Chondrocyte (in vitro differentiated cells): ENCODE measurements at regions not wholly inside any gene's neighbourhood (a gene's known extent, or its start where the extent isn't known, plus 50 kb on each side); places are given as distances from the start of the nearest gene placed in this dataset.

ENCODE experiments used
- DNase-seq: peaks from one replicate; pipeline ENCODE4 v3.0.0; 2021; ENCODE audit warnings: mixed read lengths, low spot score
- H3K27ac Mint-ChIP-seq: one replicate; pipeline ENCODE4 v1.8.0; 2021; ENCODE audit warnings: mild to moderate bottlenecking, moderate library complexity, mixed read lengths; ENCODE audit not compliant: unreplicated experiment
- H3K27me3 Mint-ChIP-seq: 2 replicates; pipeline ENCODE4 v1.8.0; 2021; ENCODE audit warnings: low read depth, mixed read lengths
- H3K36me3 Mint-ChIP-seq: 2 replicates; pipeline ENCODE4 v1.8.0; 2021; ENCODE audit warnings: low read depth, mixed read lengths
- H3K4me1 Mint-ChIP-seq: 2 replicates; pipeline ENCODE4 v1.8.0; 2021; ENCODE audit warnings: low read depth, mild to moderate bottlenecking, mixed read lengths
- H3K4me3 Mint-ChIP-seq: one replicate; pipeline ENCODE4 v1.8.0; 2021; ENCODE audit warnings: mild to moderate bottlenecking, moderate library complexity, mixed read lengths; ENCODE audit not compliant: unreplicated experiment
- H3K9me3 Mint-ChIP-seq: 2 replicates; pipeline ENCODE4 v1.8.0; 2021; ENCODE audit warnings: low read depth, mixed read lengths
- TF ChIP-seq, protein P1 (sequence below): fragments of 200-600 bp; sonication (generic); IDR thresholded peaks from 2 replicates; pipeline ENCODE4 v1.5.0; 2021; ENCODE audit warnings: antibody characterized with exemption, mild to moderate bottlenecking, moderate library complexity

- peaks cover 44% of the 10 kb centered on the region for H3K4me1 Mint-ChIP-seq
- peaks cover 2% of the 10 kb centered on the region for H3K9me3 Mint-ChIP-seq
- no peaks in the 10 kb centered on the region for H3K27me3 Mint-ChIP-seq
- H3K36me3 Mint-ChIP-seq = no peaks in the 10 kb centered on the region
- H3K4me3 Mint-ChIP-seq = no peak overlapping the region
- DNase-seq = no peak
- H3K27ac Mint-ChIP-seq = no peak overlapping the region
- TF ChIP-seq, protein P1, sequence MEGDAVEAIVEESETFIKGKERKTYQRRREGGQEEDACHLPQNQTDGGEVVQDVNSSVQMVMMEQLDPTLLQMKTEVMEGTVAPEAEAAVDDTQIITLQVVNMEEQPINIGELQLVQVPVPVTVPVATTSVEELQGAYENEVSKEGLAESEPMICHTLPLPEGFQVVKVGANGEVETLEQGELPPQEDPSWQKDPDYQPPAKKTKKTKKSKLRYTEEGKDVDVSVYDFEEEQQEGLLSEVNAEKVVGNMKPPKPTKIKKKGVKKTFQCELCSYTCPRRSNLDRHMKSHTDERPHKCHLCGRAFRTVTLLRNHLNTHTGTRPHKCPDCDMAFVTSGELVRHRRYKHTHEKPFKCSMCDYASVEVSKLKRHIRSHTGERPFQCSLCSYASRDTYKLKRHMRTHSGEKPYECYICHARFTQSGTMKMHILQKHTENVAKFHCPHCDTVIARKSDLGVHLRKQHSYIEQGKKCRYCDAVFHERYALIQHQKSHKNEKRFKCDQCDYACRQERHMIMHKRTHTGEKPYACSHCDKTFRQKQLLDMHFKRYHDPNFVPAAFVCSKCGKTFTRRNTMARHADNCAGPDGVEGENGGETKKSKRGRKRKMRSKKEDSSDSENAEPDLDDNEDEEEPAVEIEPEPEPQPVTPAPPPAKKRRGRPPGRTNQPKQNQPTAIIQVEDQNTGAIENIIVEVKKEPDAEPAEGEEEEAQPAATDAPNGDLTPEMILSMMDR = no peak
Measured at GRCh38 chr6:113317442-113317841, 539.7 kb upstream of the MARCKS start.

- H3K4me1 Mint-ChIP-seq = peaks cover 44% of the 10 kb centered on the region
- no peaks in the 10 kb centered on the region for H3K27me3 Mint-ChIP-seq
- H3K4me3 Mint-ChIP-seq = no peak overlapping the region
- DNase-seq = no peak
- peak overlapping the region; percentile 67 for H3K27ac Mint-ChIP-seq
- no peaks in the 10 kb centered on the region for H3K36me3 Mint-ChIP-seq
- TF ChIP-seq, protein P1 = no peak
- H3K9me3 Mint-ChIP-seq = peaks cover 2% of the 10 kb centered on the region
Measured at GRCh38 chr6:113317891-113318574, 539.1 kb upstream of the MARCKS start.

GRCh38 chr6:113318575-113318917 is 538.6 kb upstream of the MARCKS start:
- peaks cover 2% of the 10 kb centered on the region for H3K9me3 Mint-ChIP-seq
- H3K36me3 Mint-ChIP-seq = no peaks in the 10 kb centered on the region
- H3K4me3 Mint-ChIP-seq = no peak overlapping the region
- H3K4me1 Mint-ChIP-seq = peaks cover 44% of the 10 kb centered on the region
- H3K27me3 Mint-ChIP-seq = no peaks in the 10 kb centered on the region
- TF ChIP-seq, protein P1 = no peak
- DNase-seq = no peak
- peak overlapping the region; percentile 67 for H3K27ac Mint-ChIP-seq

- no peaks in the 10 kb centered on the region for H3K27me3 Mint-ChIP-seq
- peaks cover 24% of the 10 kb centered on the region for H3K4me1 Mint-ChIP-seq
- TF ChIP-seq, protein P1 = no peak
- no peak for DNase-seq
- H3K36me3 Mint-ChIP-seq = no peaks in the 10 kb centered on the region
- H3K27ac Mint-ChIP-seq = no peak overlapping the region
- H3K4me3 Mint-ChIP-seq = no peak overlapping the region
- H3K9me3 Mint-ChIP-seq = peaks cover 6% of the 10 kb centered on the region
Measured at GRCh38 chr6:113320653-113321052, 536.5 kb upstream of the MARCKS start.

GRCh38 chr6:113326781-113327180 is 530.4 kb upstream of the MARCKS start:
- TF ChIP-seq, protein P1 = no peak
- no peak overlapping the region for H3K4me3 Mint-ChIP-seq
- no peak for DNase-seq
- no peak overlapping the region for H3K27ac Mint-ChIP-seq
- no peaks in the 10 kb centered on the region for H3K4me1 Mint-ChIP-seq
- H3K36me3 Mint-ChIP-seq = no peaks in the 10 kb centered on the region
- H3K9me3 Mint-ChIP-seq = peaks cover 5% of the 10 kb centered on the region
- H3K27me3 Mint-ChIP-seq = no peaks in the 10 kb centered on the region
